HG03565 (cell line): ENCODE measurements at regions not wholly inside any gene's neighbourhood (a gene's known extent, or its start where the extent isn't known, plus 50 kb on each side); places are given as distances from the start of the nearest gene placed in this dataset.
"Not testable (repeated sequence)": the region's sequence is repeated elsewhere in the genome, so short reads cannot be mapped to it uniquely, and the experiment has no call there.

Source experiments
- ATAC-seq: cut with Tn5 transposase; IDR thresholded peaks from one replicate; pipeline ENCODE4 v1.9.1; 2021; ENCODE audit warnings: mild to moderate bottlenecking, moderate library complexity; ENCODE audit not compliant: unreplicated experiment

- ATAC-seq = no peak
These were observed 255.1 kb upstream of the KRR1 start for GRCh38 chr12:75766263-75767160.

DNA sequence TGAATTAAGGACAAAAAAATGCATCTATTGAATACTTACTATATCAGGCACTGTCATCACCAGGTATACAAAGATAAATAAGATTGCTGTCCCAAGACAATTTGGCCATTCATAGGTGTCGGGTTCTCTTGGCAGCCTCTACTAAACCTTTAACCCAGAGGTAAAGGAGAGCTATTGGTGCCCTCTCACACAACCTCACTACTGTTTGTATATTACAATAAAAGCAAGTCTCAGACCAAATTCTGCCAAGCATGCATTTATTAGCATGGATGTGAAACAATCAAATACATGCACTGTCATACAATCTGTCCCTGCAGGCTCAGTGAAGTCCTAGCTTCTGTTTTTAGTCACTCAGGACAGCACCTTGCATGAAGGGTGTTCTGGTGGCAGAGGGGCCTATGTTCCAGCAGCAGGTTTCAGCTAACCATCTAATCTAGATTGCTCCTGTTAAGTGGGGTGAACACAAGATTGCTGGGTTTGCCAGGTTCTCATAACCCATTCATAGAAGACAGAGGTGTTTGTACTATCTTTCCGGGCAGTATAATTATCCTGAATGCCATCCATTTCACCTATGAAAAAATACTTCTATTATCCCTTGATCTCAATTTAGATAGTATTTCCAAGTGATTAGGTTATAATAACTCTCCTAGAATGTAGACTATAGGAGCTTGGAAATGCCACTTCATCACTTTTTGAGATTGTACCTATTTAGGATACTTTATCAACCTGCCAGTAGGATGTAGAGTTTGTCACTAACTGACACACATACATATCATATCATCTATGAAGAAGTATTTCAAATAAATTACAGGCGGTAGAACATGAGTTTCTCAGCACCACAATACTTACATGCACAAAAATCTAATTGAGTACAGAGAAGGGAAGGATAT lies 254.0 kb upstream of the KRR1 start:
- no peak for ATAC-seq

DNA sequence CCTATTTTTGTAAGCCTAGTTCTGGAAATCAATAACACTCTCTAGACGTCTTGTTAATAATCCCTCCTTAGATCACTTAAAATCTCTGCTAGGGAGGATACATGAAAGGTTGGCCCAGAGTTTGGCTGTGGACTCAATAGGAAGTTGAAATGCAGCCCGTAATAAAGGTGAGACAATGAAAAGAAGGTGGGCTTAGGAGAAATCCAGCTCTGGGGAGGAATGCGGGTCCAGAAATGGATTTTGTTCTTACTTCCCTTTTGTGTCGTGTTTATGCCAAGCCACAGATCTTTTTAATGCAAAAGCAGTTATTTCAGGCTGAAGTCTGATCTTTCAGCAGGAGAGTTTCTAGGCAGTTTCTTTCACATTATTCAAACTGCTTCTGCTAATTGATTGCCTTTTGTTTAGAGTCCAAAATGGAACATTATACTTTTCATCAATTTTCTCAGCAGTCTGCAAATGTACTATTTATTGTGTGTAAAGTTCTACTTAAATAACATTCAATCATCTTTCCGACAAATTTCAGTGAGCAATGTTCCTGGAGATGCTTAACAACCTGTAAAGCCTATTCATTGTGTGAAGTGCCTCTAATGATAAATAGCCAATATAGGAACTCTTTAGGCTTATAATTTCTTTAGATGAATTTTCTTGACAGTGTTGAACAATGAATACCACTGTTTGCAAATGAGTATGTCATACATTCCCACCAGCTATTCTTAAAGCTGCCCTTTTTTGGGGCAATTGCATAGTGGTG lies 252.9 kb upstream of the KRR1 start:
- no peak for ATAC-seq

DNA sequence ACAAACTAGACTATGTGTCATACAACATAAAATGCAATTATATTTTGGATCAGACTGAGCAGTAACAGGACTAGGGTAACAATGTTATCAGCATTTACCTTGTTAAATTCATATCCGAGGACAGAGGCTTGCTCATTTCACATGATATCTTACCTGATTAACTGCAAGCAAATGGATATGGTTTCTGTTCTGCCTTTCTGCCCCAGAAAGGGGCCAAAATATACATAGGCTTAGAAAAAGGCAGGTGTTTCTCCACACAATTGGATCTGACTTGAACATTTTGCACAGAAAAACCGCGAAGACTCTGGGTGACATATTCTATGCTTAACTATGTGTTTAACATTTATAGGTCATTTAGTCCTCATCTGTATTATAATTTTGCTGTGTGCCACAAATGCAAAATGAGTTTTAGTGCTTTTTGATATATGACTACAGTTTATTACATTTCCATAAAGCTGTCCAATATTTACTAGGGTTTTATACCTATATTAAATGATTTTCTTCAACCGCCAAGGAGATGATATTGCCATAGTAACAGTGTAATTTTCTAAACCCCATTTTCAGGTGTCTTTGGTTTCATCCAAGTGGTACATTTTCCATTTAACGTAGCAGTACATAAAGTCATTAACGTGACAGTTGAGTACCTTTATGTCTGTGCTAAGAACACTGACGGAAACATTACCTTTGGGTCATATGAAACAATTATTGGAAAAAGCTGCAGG lies 249.3 kb upstream of the KRR1 start:
- ATAC-seq = no peak

- ATAC-seq = peak; percentile 69
These were observed 248.6 kb upstream of the KRR1 start for GRCh38 chr12:75759842-75760572.

GRCh38 chr12:75759196-75759595 lies 247.8 kb upstream of the KRR1 start:
- ATAC-seq = no peak

DNA sequence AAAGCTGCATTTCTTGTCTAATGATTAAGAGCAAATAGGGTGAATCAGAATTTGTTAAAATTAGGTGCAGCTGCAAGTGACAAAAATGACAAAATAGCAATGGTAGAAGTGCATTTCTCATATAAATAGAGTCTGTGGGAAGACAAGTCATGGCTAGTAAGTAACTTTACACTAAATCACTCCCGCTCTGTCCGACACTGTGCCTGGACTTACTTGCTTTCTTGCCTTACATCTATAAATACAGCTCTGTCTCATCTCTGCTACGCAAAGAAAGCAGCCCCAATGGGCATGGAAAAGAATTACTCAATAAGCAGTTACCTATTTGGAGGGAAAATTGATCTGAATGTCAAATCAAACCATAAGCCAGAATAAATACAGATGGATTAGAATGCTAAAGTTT lies 245.4 kb upstream of the KRR1 start:
- ATAC-seq = no peak

GRCh38 chr12:75756111-75756510 lies 244.7 kb upstream of the KRR1 start:
- no peak for ATAC-seq

DNA sequence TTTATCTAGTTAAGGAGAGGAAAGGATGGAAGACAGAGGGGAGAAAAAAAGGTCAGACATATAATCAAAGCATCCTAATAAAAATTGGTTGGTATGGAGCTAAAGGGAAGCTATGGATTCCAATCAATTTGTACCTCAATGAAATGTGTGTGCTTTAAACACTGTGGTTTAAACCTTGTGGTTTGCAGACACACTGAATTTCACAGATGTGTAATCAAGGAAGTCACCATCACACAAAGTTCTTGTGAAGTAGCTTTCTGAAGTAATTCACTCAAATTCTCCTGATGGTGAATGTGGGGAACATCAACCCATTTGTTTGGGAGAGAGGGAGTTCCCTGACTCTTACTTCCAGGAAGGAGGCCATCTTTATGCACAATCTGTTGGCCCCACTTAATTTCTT lies 243.3 kb upstream of the KRR1 start:
- no peak for ATAC-seq

DNA sequence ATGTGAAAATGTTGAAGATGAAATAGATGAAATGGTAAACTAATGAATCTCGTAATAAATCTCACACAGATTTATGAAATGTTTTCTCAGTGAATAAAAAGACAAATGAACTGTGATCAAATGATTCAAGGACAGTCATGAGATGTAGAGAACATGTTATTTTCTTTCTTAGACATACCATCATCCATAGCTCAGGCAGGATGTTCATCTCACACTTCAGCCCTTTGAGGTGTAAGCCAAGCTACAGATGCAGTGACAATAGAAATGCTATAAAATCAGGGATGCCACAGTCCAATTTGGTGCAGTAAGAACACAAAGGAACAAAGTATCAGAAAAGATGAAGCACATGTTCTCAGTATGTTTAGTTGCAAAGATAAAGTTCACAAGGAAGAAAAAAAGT lies 242.7 kb upstream of the KRR1 start:
- ATAC-seq = no peak

DNA sequence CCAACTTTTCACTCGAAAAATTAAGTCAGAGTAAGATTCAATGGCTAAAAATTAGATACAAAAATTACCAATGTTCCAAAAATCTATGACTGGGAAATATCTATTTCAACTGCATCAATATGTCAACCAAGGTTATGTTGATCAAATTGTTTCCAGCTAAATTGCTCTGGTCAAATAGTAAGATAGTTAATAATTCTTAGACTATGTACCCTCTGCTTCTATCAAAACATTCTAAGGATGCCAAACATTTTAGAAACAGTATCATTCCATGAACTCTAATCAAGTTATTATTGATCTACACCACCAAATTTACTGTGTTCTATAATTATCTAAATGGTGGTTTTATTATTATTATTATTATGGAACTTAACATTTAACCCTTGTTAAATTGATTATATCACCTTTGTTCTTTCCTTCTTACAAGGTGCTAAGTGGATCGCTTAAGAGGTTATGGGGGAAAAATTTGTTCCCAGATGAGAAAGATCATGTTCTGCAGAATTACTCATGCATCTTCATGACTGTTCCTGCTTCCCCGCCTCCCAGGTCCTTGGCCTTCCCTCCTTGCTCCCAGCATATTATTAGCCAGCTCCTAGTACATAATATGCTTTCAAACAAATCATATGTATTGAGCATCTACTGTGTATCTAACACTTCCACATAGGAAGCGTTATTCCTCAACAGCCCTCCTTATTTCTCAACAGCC lies 240.5 kb upstream of the KRR1 start:
- ATAC-seq = no peak

- ATAC-seq = no peak
These were observed 239.4 kb upstream of the KRR1 start for GRCh38 chr12:75750716-75751306.

- not testable (repeated sequence) for ATAC-seq
These were observed 237.6 kb upstream of the KRR1 start for GRCh38 chr12:75748990-75749389.

- no peak for ATAC-seq
These were observed 236.7 kb upstream of the KRR1 start for GRCh38 chr12:75748136-75748535.

- ATAC-seq = no peak
These were observed 236.2 kb upstream of the KRR1 start for GRCh38 chr12:75747572-75748021.

GRCh38 chr12:75746621-75747020 lies 235.2 kb upstream of the KRR1 start:
- ATAC-seq = no peak

DNA sequence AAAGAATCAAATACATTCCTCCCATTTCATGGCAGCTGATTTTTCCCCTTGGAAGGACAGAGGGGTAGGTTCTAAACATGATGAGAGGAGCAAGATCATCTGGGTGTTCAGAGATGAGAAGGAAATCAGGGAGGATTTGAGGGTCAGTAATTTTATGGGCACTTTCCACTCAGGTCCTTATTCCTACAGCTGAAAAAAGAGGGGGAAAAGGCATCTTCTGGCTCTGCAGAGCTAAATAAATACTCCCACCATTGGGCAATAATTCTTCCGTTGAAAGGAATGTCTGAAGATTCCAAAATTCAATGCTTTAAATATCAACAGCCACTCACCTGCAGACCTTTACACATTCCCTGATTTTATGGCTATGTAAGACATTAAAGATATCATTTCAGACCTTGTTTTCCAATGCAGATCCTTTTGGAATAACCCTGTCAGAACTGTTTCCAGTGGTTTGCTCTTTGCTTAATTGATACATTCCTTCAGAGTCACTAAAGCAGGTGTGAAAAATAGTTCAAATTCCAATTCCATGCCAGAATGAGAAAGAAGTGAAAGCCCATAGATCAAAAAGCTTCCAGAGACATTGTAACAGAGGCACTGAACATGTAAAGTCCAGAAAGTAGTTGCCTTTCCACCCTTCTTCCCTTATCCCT lies 233.3 kb upstream of the KRR1 start:
- no peak for ATAC-seq

GRCh38 chr12:75742961-75743360 lies 231.6 kb upstream of the KRR1 start:
- ATAC-seq = no peak
